Endothelial cell of umbilical vein (primary cell): ENCODE measurements at regions not wholly inside any gene's neighbourhood (a gene's known extent, or its start where the extent isn't known, plus 50 kb on each side); places are given as distances from the start of the nearest gene placed in this dataset.

Experiments
- EZH2 ChIP-seq: IDR thresholded peaks from 2 replicates; pipeline ENCODE4 v1.6.1; 2012; ENCODE audit warnings: borderline replicate concordance, low read depth, mild to moderate bottlenecking, moderate library complexity, low read length, inconsistent platforms; ENCODE audit not compliant: severe bottlenecking
- FOS ChIP-seq: IDR thresholded peaks from 2 replicates; pipeline ENCODE4 v1.6.1; 2011; ENCODE audit warnings: mild to moderate bottlenecking, low read length, moderate library complexity, borderline replicate concordance; ENCODE audit not compliant: insufficient read depth
- POLR2A ChIP-seq: IDR thresholded peaks from 2 replicates; pipeline ENCODE4 v1.6.1; 2012; ENCODE audit warnings: low read depth, mild to moderate bottlenecking, control low read depth, low read length
- TF ChIP-seq, protein P1 (sequence below), 2 donors: IDR thresholded peaks; 1 replicate in 1 of 2; 2 replicates in 1 of 2; pipeline ENCODE4 v1.5.1; 2011; ENCODE audit warnings: low read length in 2 of 2, mild to moderate bottlenecking in 2 of 2, moderate library complexity in 2 of 2, control low read depth in 1 of 2, inconsistent platforms in 1 of 2, low read depth in 1 of 2; ENCODE audit not compliant: insufficient read depth in 1 of 2; ENCODE audit errors: extremely low read depth in 1 of 2

DNA sequence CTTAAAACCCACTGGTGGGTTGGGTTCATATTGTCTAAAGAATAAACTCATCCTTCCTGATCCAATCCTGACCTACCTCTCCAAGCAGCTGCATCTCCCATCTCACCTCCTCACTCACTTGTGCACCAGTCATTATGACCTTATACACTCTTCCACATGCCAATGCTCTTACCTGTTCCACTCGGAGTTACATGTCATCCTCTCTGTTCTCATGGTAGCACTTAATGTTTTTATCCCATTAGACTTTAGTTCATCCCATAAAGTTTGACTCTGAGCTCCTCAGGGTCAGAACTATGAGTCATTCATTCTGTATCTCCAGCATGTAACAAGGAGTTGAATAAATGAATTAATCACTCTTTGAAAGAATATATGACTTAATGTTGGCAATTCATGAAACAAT is 330.2 kb downstream of the KLF12 start:
- TF ChIP-seq, protein P1, sequence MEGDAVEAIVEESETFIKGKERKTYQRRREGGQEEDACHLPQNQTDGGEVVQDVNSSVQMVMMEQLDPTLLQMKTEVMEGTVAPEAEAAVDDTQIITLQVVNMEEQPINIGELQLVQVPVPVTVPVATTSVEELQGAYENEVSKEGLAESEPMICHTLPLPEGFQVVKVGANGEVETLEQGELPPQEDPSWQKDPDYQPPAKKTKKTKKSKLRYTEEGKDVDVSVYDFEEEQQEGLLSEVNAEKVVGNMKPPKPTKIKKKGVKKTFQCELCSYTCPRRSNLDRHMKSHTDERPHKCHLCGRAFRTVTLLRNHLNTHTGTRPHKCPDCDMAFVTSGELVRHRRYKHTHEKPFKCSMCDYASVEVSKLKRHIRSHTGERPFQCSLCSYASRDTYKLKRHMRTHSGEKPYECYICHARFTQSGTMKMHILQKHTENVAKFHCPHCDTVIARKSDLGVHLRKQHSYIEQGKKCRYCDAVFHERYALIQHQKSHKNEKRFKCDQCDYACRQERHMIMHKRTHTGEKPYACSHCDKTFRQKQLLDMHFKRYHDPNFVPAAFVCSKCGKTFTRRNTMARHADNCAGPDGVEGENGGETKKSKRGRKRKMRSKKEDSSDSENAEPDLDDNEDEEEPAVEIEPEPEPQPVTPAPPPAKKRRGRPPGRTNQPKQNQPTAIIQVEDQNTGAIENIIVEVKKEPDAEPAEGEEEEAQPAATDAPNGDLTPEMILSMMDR (IDR thresholded peaks at IDR 0.05; ENCODE audit: extremely low read depth in 1 of 2, insufficient read depth in 1 of 2, low read depth in 1 of 2, low read length in 2 of 2), result no peak
- TF ChIP-seq POLR2A (no peak), EZH2 (no peak), FOS (peak; percentile 32)
